Liver (tissue), 3 donors: ENCODE measurements at regions not wholly inside any gene's neighbourhood (a gene's known extent, or its start where the extent isn't known, plus 50 kb on each side); places are given as distances from the start of the nearest gene placed in this dataset.

Source experiments
- ATF3 ChIP-seq: IDR thresholded peaks from 2 replicates; pipeline ENCODE4 v1.6.1; 2016; ENCODE audit warnings: antibody characterized with exemption
- CTCF ChIP-seq: fragments of 150-350 bp; IDR thresholded peaks from 2 replicates; pipeline ENCODE4 v1.5.1; 2017; ENCODE audit warnings: improper control_type of control experiment, low read depth, low read length; ENCODE audit not compliant: missing input control
- GABPA ChIP-seq, 2 donors: IDR thresholded peaks in 1 of 2; conservative IDR thresholded peaks in 1 of 2; 2 replicates each; pipeline ENCODE4 v1.6.1; 2016; ENCODE audit warnings: antibody characterized with exemption in 2 of 2, mild to moderate bottlenecking in 1 of 2, moderate library complexity in 1 of 2
- HNF4G ChIP-seq: IDR thresholded peaks from 2 replicates; pipeline ENCODE4 v1.6.1; 2016; ENCODE audit warnings: antibody characterized with exemption
- MAX ChIP-seq: IDR thresholded peaks from 2 replicates; pipeline ENCODE4 v1.6.1; 2016; ENCODE audit warnings: antibody characterized with exemption
- NR2F2 ChIP-seq: IDR thresholded peaks from 2 replicates; pipeline ENCODE4 v1.6.1; 2016; ENCODE audit warnings: antibody characterized with exemption
- RAD21 ChIP-seq, 2 donors: IDR thresholded peaks; 2 replicates each; pipeline ENCODE4 v1.6.1; 2016; ENCODE audit warnings: antibody characterized with exemption in 2 of 2, mild to moderate bottlenecking in 2 of 2
- REST ChIP-seq: IDR thresholded peaks from 2 replicates; pipeline ENCODE4 v1.6.1; 2016; ENCODE audit warnings: antibody characterized with exemption, mild to moderate bottlenecking
- RXRA ChIP-seq, 2 donors: IDR thresholded peaks; 2 replicates each; pipeline ENCODE4 v1.6.1; 2017 to 2018; ENCODE audit warnings: antibody characterized with exemption in 2 of 2, mild to moderate bottlenecking in 1 of 2
- SP1 ChIP-seq: IDR thresholded peaks from 2 replicates; pipeline ENCODE4 v1.6.1; 2018; ENCODE audit warnings: antibody characterized with exemption, mild to moderate bottlenecking
- YY1 ChIP-seq: IDR thresholded peaks from 2 replicates; pipeline ENCODE4 v1.6.1; 2016; ENCODE audit warnings: antibody characterized with exemption, mild to moderate bottlenecking
- donor health status: healthy.
- donor health status: healthy.

DNA sequence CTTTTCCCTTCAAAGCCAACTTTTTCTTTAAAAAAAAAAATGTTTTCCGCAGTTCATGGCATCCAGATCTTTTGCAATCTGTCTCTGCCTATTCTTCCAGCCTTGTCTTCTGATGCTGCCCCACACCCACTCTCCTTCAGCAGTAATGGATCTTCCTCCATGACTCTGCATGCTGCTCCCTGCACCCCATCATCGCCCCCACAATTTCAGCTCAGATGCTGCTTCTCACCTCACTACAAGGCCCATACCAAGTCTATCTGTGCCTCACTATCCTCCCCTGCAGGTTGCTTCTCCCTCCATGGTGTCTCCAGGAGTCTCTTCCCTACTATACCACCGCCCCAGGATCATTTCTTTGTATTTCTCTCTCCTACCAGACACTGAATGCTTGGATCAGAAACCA lies 260.6 kb downstream of the ANAPC1 start:
- TF ChIP-seq CTCF (no peak), ATF3 (no peak), REST (no peak), NR2F2 (no peak), RAD21 (IDR thresholded peaks at IDR 0.05) (no peak), GABPA (IDR thresholded peaks at IDR 0.05 in 1 of 2, conservative IDR thresholded peaks at IDR 0.05 in 1 of 2) (no peak), MAX (no peak), HNF4G (no peak), RXRA (IDR thresholded peaks at IDR 0.05) (no peak), SP1 (no peak), YY1 (no peak)
